Prostate gland (tissue), 2 donors: ENCODE measurements at regions not wholly inside any gene's neighbourhood (a gene's known extent, or its start where the extent isn't known, plus 50 kb on each side); places are given as distances from the start of the nearest gene placed in this dataset.

Source experiments
- DNase-seq: peaks from one replicate; pipeline ENCODE4 v3.0.0-alpha.2; 2019; ENCODE audit warnings: low spot score
- H3K27ac ChIP-seq, 2 donors: fragments of 200-600 bp; sonication (generic); 2 replicates each; pipeline ENCODE4 v1.5.1; 2017 to 2019
- H3K27me3 ChIP-seq: fragments of 200-600 bp; sonication (generic); replicated peaks from 2 replicates; pipeline ENCODE4 v1.5.1; 2019; ENCODE audit not compliant: insufficient read depth
- H3K36me3 ChIP-seq, 2 donors: fragments of 200-600 bp; sonication (generic); 1 replicate in 1 of 2; 2 replicates in 1 of 2; pipeline versions ENCODE4 v1.5.1 to v1.8.1; 2017 to 2019
- H3K4me1 ChIP-seq: fragments of 200-600 bp; sonication (generic); replicated peaks from 2 replicates; pipeline ENCODE4 v1.5.1; 2019
- H3K4me3 ChIP-seq, 2 donors: fragments of 200-600 bp; sonication (generic); 2 replicates each; pipeline ENCODE4 v1.5.1; 2017 to 2019
- H3K9me3 ChIP-seq: fragments of 200-600 bp; sonication (generic); 2 replicates; pipeline ENCODE4 v1.5.1; 2017
- CTCF ChIP-seq, 4 experiments: fragments of 200-600 bp in 2 of 4; fragments of 450-650 bp in 2 of 4; sonication (generic) in 2 of 4; IDR thresholded peaks; 1 replicate in 3 of 4; 2 replicates in 1 of 4; pipeline ENCODE4 v1.5.1; 2016 to 2019; ENCODE audit warnings: antibody characterized with exemption in 4 of 4, mild to moderate bottlenecking in 2 of 4, moderate library complexity in 2 of 4
- POLR2A ChIP-seq: fragments of 450-650 bp; IDR thresholded peaks from one replicate; pipeline ENCODE4 v1.6.1; 2016; ENCODE audit warnings: antibody characterized with exemption, mild to moderate bottlenecking
- POLR2AphosphoS5 ChIP-seq: sonication (generic); formaldehyde crosslinking; IDR thresholded peaks from one replicate; pipeline ENCODE4 v1.6.1; 2017; ENCODE audit warnings: antibody characterized with exemption
- WGBS: methylation state at CpG from one replicate; pipeline ENCODE4 v1.1.5; 2018; 5-methylcytosine and 5-hydroxymethylcytosine counted together
- intact Hi-C: fragments of 100-400 bp; cut with DNase I; formaldehyde crosslinking; loops from one replicate; pipeline ENCODE4 v1.14.2; 2022

GRCh38 chr22:49306632-49307480 is 520.8 kb downstream of the BRD1 start:
- intact Hi-C loops, result loop anchor here (5.0 kb wide), 1 partner anchor 730 kb away; no protein-coding TSS in a partner anchor
- peaks cover 10% of the 10 kb centered on the region for H3K27me3 ChIP-seq
- peak; percentile 22 for TF ChIP-seq POLR2AphosphoS5
- TF ChIP-seq POLR2A, result no peak
- H3K4me1 ChIP-seq, result no peaks in the 10 kb centered on the region
- DNase-seq, result no peak
- H3K27ac ChIP-seq, result no peak overlapping the region
- 35% methylated on average over 30 of the region's 31 CpGs for WGBS
- H3K9me3 ChIP-seq, result no peaks in the 10 kb centered on the region
- no peaks in the 10 kb centered on the region for H3K36me3 ChIP-seq
- H3K4me3 ChIP-seq, result no peak overlapping the region

- WGBS, result 77% methylated on average over 18 of the region's 18 CpGs
- H3K4me3 ChIP-seq, result no peak overlapping the region
- TF ChIP-seq CTCF (IDR thresholded peaks at IDR 0.05) (no peak), POLR2AphosphoS5 (no peak), POLR2A (no peak)
- no peaks in the 10 kb centered on the region for H3K36me3 ChIP-seq
- DNase-seq, result no peak
- H3K27ac ChIP-seq, result no peak overlapping the region
- peaks cover 10% of the 10 kb centered on the region for H3K27me3 ChIP-seq
- H3K9me3 ChIP-seq, result no peaks in the 10 kb centered on the region
- no peaks in the 10 kb centered on the region for H3K4me1 ChIP-seq
- intact Hi-C loops, result loop anchor here (5.0 kb wide), 1 partner anchor 729 kb away; no protein-coding TSS in a partner anchor
These were observed 521.6 kb downstream of the BRD1 start for GRCh38 chr22:49305966-49306631.

DNA sequence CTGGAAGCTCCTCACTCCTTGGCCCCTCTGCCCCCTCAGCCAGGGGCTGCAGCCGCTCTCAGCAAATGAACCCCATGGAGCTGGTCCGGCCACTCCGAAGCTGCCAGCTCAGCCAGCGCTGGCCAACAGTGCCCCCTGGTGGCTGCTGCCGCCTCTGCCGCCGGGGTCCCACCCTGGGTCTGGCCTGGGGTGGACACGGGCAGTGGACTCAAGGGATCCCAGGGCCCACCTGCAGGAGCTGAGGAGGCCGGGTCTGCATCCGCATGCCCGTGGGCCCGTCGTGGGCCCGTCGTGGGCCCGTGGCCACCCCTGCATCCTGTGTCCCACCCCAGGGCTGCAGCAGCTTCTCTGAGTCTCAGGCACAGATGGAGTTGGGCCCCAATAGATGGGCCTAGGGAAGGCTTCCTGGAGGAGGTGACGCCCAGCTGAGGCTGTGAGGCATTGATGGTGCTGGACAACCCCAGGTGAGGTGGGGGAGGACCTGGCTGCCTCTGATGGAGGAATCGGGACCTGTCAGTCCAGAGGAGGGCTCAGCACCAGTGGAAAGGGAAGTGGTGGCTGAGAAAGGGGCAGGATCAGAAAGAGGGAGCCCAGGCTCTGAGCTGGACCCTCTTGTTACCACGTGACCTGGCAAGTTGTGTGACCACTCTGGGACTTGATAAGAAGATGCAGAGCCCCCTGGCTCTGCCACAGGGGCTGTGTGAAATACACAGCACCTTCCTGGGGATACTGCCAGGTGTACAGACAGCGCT is 522.3 kb downstream of the BRD1 start:
- TF ChIP-seq POLR2A (no peak), CTCF (IDR thresholded peaks at IDR 0.05) (peak; percentile 74 to 93 (median 84))
- no peaks in the 10 kb centered on the region for H3K4me1 ChIP-seq
- H3K4me3 ChIP-seq, result no peak overlapping the region
- no peaks in the 10 kb centered on the region for H3K9me3 ChIP-seq
- intact Hi-C loops, result loop anchor here (5.0 kb wide), 1 partner anchor 728 kb away; no protein-coding TSS in a partner anchor
- peaks cover 10% of the 10 kb centered on the region for H3K27me3 ChIP-seq
- 16% methylated on average over 19 of the region's 20 CpGs for WGBS
- no peaks in the 10 kb centered on the region for H3K36me3 ChIP-seq
- H3K27ac ChIP-seq, result no peak overlapping the region
- peak; percentile 29 for DNase-seq

- intact Hi-C loops, result no loop called here
- H3K27ac ChIP-seq, result no peak overlapping the region
- no peak overlapping the region for H3K4me3 ChIP-seq
- no peaks in the 10 kb centered on the region for H3K4me1 ChIP-seq
- no peaks in the 10 kb centered on the region for H3K36me3 ChIP-seq
- 86% methylated on average over 22 of the region's 22 CpGs for WGBS
- no peaks in the 10 kb centered on the region for H3K9me3 ChIP-seq
- TF ChIP-seq POLR2A, result no peak
- TF ChIP-seq CTCF (IDR thresholded peaks at IDR 0.05), result no peak
- no peak for TF ChIP-seq POLR2AphosphoS5
- peaks cover 10% of the 10 kb centered on the region for H3K27me3 ChIP-seq
- no peak for DNase-seq
These were observed 523.8 kb downstream of the BRD1 start for GRCh38 chr22:49303781-49304461.
